ENCODE measurements at regions not wholly inside any gene's neighbourhood (a gene's known extent, or its start where the extent isn't known, plus 50 kb on each side); places are given as distances from the start of the nearest gene placed in this dataset.

DNA sequence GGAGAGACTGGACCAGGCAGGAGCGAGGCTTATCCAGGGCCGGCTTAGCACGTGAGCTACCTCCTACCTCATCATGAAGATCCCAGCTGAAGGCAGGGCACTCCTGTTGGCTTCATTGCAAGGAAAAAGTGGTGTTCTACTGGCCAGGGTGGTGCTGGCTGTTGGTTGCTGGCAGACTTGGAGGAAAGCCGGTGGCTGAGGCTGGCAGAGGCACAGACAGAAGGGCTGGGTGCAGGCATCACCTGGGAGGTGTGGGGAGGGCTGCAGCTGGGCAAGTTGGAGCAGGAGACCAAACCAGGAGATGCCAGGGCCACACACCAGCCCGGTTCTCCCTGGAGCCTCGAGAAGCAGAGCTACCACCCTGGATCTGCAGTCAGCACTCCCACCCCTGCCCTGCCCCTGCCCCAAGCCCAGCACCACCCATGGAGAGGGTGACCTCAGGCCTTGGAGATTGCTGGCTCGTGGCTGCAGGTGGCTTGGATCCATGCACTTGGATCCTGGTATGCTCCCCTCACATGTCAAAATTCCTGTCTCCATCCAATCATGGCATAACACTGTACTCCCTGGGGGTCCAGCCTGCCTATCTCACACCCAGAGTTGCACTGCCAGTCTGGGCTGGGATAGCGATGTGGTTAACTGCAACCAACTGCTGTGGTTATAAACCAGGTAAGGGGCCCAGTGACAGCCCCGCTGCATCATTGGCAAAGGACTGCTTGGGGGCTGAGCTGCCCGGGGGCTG is 49.7 kb downstream of the GLI2 start:
- no peaks in the 10 kb centered on the region for H3K9me3 Mint-ChIP-seq
- H3K4me1 Mint-ChIP-seq = peaks cover 70% of the 10 kb centered on the region
- H3K4me3 Mint-ChIP-seq = no peak overlapping the region
- peaks cover 17% of the 10 kb centered on the region for H3K27me3 Mint-ChIP-seq (ENCODE audit: low read depth, poor library complexity)
- no peak overlapping the region for H3K27ac Mint-ChIP-seq
- no peak for DNase-seq
- no peak for TF ChIP-seq CTCF (IDR thresholded peaks at IDR 0.05)
- H3K36me3 Mint-ChIP-seq (ENCODE audit: low read depth) = no peaks in the 10 kb centered on the region

DNA sequence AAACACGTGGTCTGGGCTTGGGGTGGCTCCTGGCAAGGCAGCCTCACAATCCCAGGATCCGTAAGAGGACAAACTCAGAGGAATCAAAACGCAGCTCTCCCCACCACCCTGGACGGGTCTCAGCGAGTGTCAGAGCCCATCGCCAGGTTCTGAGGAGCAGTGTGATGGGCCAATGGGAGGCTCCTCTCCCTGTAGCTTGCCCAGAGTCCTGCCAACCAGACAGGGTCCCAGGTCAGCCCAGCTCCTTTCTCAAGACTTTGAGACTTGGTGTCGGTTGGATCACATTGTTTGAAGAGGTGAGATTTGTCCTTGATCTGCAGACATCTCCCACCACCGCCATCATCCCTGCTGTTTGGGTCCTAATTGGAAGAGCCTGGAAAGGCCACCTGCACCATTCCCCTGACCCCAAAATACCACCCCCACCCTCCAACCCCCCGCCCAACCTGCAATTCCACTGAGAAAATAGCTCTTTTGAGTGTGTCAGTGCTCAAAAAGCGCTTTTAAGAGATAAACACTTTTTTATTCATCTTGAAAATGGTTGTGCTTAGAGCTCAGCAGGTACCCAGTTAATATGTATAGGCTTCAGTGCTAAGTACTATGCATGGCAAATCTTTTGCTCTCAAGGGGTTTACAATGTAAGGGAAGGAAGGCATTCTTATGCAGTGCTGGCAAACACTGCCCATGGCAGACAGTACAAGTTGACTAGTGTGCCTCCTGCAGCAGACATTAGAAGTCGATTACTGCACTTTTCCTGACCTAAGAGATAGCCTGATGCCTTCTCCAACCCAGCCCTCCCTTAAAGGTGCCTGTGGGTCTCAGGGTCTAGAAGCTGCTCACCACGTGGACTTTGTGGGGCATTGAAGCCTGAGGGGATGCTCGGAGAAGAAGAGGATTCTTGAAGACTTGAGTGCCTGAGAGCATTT is 50.6 kb downstream of the GLI2 start:
- no peak overlapping the region for H3K4me3 Mint-ChIP-seq
- H3K27ac Mint-ChIP-seq = no peak overlapping the region
- no peak for TF ChIP-seq CTCF (IDR thresholded peaks at IDR 0.05)
- peaks cover 17% of the 10 kb centered on the region for H3K27me3 Mint-ChIP-seq (ENCODE audit: low read depth, poor library complexity)
- no peaks in the 10 kb centered on the region for H3K9me3 Mint-ChIP-seq
- H3K4me1 Mint-ChIP-seq = peaks cover 72% of the 10 kb centered on the region
- no peaks in the 10 kb centered on the region for H3K36me3 Mint-ChIP-seq (ENCODE audit: low read depth)
- DNase-seq = no peak

- peak overlapping the region; percentile 42 for H3K27ac Mint-ChIP-seq
- peaks cover 20% of the 10 kb centered on the region for H3K27me3 Mint-ChIP-seq (ENCODE audit: low read depth, poor library complexity)
- peaks cover 76% of the 10 kb centered on the region for H3K4me1 Mint-ChIP-seq
- H3K4me3 Mint-ChIP-seq = no peak overlapping the region
- H3K36me3 Mint-ChIP-seq (ENCODE audit: low read depth) = no peaks in the 10 kb centered on the region
- no peaks in the 10 kb centered on the region for H3K9me3 Mint-ChIP-seq
- no peak for DNase-seq
- TF ChIP-seq CTCF (IDR thresholded peaks at IDR 0.05) = no peak
These were observed 51.6 kb downstream of the GLI2 start for GRCh38 chr2:120787111-120787821.

- no peak for TF ChIP-seq CTCF (IDR thresholded peaks at IDR 0.05)
- no peaks in the 10 kb centered on the region for H3K36me3 Mint-ChIP-seq (ENCODE audit: low read depth)
- peak overlapping the region; percentile 42 for H3K27ac Mint-ChIP-seq
- no peak overlapping the region for H3K4me3 Mint-ChIP-seq
- no peaks in the 10 kb centered on the region for H3K9me3 Mint-ChIP-seq
- H3K4me1 Mint-ChIP-seq = peaks cover 74% of the 10 kb centered on the region
- peaks cover 20% of the 10 kb centered on the region for H3K27me3 Mint-ChIP-seq (ENCODE audit: low read depth, poor library complexity)
- no peak for DNase-seq
These were observed 52.4 kb downstream of the GLI2 start for GRCh38 chr2:120787822-120788700.

DNA sequence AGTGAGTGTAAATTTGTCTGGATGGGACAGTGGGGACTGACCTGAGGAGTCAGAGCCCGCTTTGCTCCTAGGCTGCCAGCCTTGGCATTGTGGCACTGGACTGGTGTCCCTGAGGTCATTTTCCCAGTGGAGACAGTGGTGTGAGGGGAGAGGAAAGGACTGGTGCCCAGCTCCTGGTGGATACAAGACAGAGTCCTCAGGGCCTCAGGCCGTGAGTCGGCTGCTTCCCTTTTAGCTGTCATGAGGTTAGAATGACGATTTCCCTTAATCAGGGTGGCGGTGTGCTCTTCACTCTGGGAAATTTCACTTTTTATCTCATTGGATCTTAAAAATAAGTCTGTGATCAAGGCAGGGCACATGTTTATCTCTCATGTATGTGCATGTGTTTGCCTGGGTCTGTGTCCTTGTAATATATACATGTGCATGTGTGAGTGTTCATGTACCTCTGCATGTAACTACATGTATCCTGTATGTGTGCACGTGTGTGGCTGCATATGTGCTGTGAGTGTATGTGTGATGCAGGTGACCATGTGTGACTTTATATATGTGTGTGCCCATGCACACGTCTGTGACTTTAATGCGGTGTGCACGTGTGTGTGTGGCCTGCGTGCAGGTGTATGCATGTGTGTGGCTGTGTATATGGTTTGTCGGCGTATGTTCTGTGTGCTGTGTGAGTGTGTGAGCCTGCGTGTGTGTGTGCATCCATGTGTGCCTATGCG is 55.7 kb downstream of the GLI2 start:
- DNase-seq = no peak
- H3K4me1 Mint-ChIP-seq = peaks cover 81% of the 10 kb centered on the region
- TF ChIP-seq CTCF (IDR thresholded peaks at IDR 0.05) = no peak
- H3K27me3 Mint-ChIP-seq (ENCODE audit: low read depth, poor library complexity) = peaks cover 33% of the 10 kb centered on the region
- H3K27ac Mint-ChIP-seq = no peak overlapping the region
- no peaks in the 10 kb centered on the region for H3K9me3 Mint-ChIP-seq
- H3K36me3 Mint-ChIP-seq (ENCODE audit: low read depth) = no peaks in the 10 kb centered on the region
- H3K4me3 Mint-ChIP-seq = no peak overlapping the region
